Psoas muscle (tissue), 7 donors: ENCODE measurements at regions not wholly inside any gene's neighbourhood (a gene's known extent, or its start where the extent isn't known, plus 50 kb on each side); places are given as distances from the start of the nearest gene placed in this dataset.

Source experiments
- ATAC-seq, 4 donors: fragments of 200-7000 bp; cut with Tn5 transposase; one replicate each; pipeline ENCODE4 v1.9.1; 2020; ENCODE audit warnings: moderate library complexity in 3 of 4, mild to moderate bottlenecking in 2 of 4
- DNase-seq, 2 donors: peaks; one replicate each; pipeline ENCODE4 v3.0.0-alpha.2; 2020
- H3K27ac ChIP-seq: fragments of 200-600 bp; one replicate; pipeline ENCODE4 v1.8.0; 2022
- H3K27me3 ChIP-seq, 3 donors: fragments of 200-600 bp in 1 of 3; one replicate each; pipeline versions ENCODE4 v1.6.1 to v1.8.0; 2013 to 2022; ENCODE audit warnings: low read length in 2 of 3, mild to moderate bottlenecking in 2 of 3, moderate library complexity in 1 of 3; ENCODE audit not compliant: insufficient read depth in 3 of 3
- H3K36me3 ChIP-seq, 2 donors: fragments of 200-600 bp in 1 of 2; one replicate each; pipeline versions ENCODE4 v1.6.1 to v1.8.0; 2013 to 2022; ENCODE audit warnings: low read depth in 1 of 2, mild to moderate bottlenecking in 1 of 2, moderate library complexity in 1 of 2; ENCODE audit not compliant: insufficient read depth in 1 of 2
- H3K4me1 ChIP-seq: fragments of 200-600 bp; one replicate; pipeline ENCODE4 v1.8.0; 2022
- H3K4me3 ChIP-seq: fragments of 200-600 bp; one replicate; pipeline ENCODE4 v1.8.0; 2022; ENCODE audit warnings: mild to moderate bottlenecking
- H3K9me3 ChIP-seq: fragments of 200-600 bp; one replicate; pipeline ENCODE4 v1.8.0; 2022
- CTCF ChIP-seq: fragments of 200-600 bp; IDR thresholded peaks from one replicate; pipeline ENCODE4 v1.8.0; 2022; ENCODE audit warnings: antibody characterized with exemption
- WGBS, 3 donors: extraction: QIAGEN DNeasy Blood & Tissue Kit; methylation state at CpG; one replicate each; pipeline versions ENCODE4 v1.1.6 to v1.1.7; 2013; 5-methylcytosine and 5-hydroxymethylcytosine counted together
- intact Hi-C, 2 donors: fragments of 100-400 bp; cut with DNase I; formaldehyde crosslinking; loops; one replicate each; pipeline versions ENCODE4 v1.11.0 to v1.14.2; 2022
- donor health status: healthy with polysubstance abuse.
- donor health status: DM: no; HTN: no; CAD: no; lungs with moderate emphysema.
- donor health status: Bipolar disorder and iron deficiency.
- donor health status: healthy.
- donor health status: DM: yes; HTN: yes; CAD: no.
- donor health status: DM: no; HTN: no; CAD: no.
- donor health status: DM: yes; HTN: yes; CAD: no.

DNA sequence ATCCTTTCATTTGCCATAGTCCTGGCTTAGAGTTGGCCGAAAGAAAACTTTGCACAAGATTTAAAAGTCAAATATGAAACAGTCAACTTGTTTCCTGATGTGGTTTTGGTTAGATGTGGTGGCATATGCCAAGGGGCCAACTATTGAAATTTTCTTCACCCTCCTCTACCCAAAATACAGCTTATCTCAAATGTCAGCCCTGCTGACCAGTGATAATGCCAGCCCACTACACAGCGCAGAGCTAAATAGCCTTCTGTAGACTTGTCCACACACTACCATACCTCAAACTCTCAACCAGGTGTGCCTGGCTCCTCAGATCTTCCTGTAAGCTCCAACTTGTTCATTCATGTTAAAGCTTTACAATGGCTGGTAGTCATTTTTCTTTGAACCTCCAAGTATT, 368.5 kb upstream of the STAC start:
- intact Hi-C loops, result no loop called here
- Histone ChIP-seq H3K27ac (no peak overlapping the region), H3K27me3 (no peaks in the 10 kb centered on the region), H3K36me3 (no peaks in the 10 kb centered on the region), H3K4me3 (no peak overlapping the region), H3K4me1 (no peaks in the 10 kb centered on the region), H3K9me3 (no peaks in the 10 kb centered on the region)
- ATAC-seq (no peak), DNase-seq (no peak)
- TF ChIP-seq CTCF, result no peak
- 87 to 98% (median 93%) methylated on average over 2 of the region's 2 CpGs for WGBS, 3 donors

GRCh38 chr3:36013425-36013824, 366.9 kb upstream of the STAC start:
- no peak overlapping the region for H3K27ac ChIP-seq
- TF ChIP-seq CTCF, result no peak
- no peaks in the 10 kb centered on the region for H3K36me3 ChIP-seq
- no peaks in the 10 kb centered on the region for H3K9me3 ChIP-seq
- 41 to 54% (median 46%) methylated on average over 1 of the region's 1 CpG for WGBS, 3 donors
- no peak overlapping the region for H3K4me3 ChIP-seq
- no peaks in the 10 kb centered on the region for H3K4me1 ChIP-seq
- DNase-seq (no peak), ATAC-seq (no peak)
- H3K27me3 ChIP-seq, result no peaks in the 10 kb centered on the region
- intact Hi-C loops, result no loop called here

- DNase-seq, result no peak
- Histone ChIP-seq H3K27ac (no peak overlapping the region), H3K4me1 (no peaks in the 10 kb centered on the region), H3K27me3 (no peaks in the 10 kb centered on the region), H3K4me3 (no peak overlapping the region), H3K36me3 (no peaks in the 10 kb centered on the region), H3K9me3 (no peaks in the 10 kb centered on the region)
- no peak for TF ChIP-seq CTCF
- no peak for ATAC-seq
- intact Hi-C loops, result no loop called here
- WGBS, 3 donors, result 81 to 89% (median 85%) methylated on average over 3 of the region's 3 CpGs
These were observed 355.1 kb upstream of the STAC start for GRCh38 chr3:36025232-36025631.

GRCh38 chr3:36032180-36033047, 347.9 kb upstream of the STAC start:
- no peak overlapping the region for H3K27ac ChIP-seq
- H3K4me3 ChIP-seq, result no peak overlapping the region
- WGBS, 3 donors, result 84 to 88% (median 85%) methylated on average over 6 of the region's 6 CpGs
- H3K4me1 ChIP-seq, result no peaks in the 10 kb centered on the region
- intact Hi-C loops, result no loop called here
- H3K27me3 ChIP-seq, result no peaks in the 10 kb centered on the region
- no peak for ATAC-seq
- H3K9me3 ChIP-seq, result peaks cover 7% of the 10 kb centered on the region
- no peaks in the 10 kb centered on the region for H3K36me3 ChIP-seq
- DNase-seq, result no peak
- TF ChIP-seq CTCF, result no peak
